Upper lobe of right lung (tissue), 1 donor: ENCODE measurements at regions not wholly inside any gene's neighbourhood (a gene's known extent, or its start where the extent isn't known, plus 50 kb on each side); places are given as distances from the start of the nearest gene placed in this dataset.

Experiments used
- ATAC-seq: fragments of 200-7000 bp; cut with Tn5 transposase; one replicate; pipeline ENCODE4 v1.9.1; 2020; ENCODE audit warnings: mild to moderate bottlenecking, moderate library complexity
- DNase-seq: peaks from one replicate; pipeline ENCODE4 v3.0.0-alpha.2; 2020
- H3K27ac ChIP-seq: fragments of 200-600 bp; one replicate; pipeline ENCODE4 v1.8.0; 2022
- H3K27me3 ChIP-seq: fragments of 200-600 bp; one replicate; pipeline ENCODE4 v1.8.0; 2022; ENCODE audit warnings: mild to moderate bottlenecking
- H3K36me3 ChIP-seq: fragments of 200-600 bp; one replicate; pipeline ENCODE4 v1.8.0; 2022
- H3K4me1 ChIP-seq: fragments of 200-600 bp; one replicate; pipeline ENCODE4 v1.8.0; 2022
- H3K4me3 ChIP-seq: fragments of 200-600 bp; one replicate; pipeline ENCODE4 v1.8.0; 2022; ENCODE audit warnings: mild to moderate bottlenecking
- H3K9me3 ChIP-seq: fragments of 200-600 bp; one replicate; pipeline ENCODE4 v1.8.0; 2022
- intact Hi-C: fragments of 100-400 bp; cut with DNase I; formaldehyde crosslinking; loops from one replicate; pipeline ENCODE4 v1.11.0; 2022
- TF ChIP-seq, protein P1 (sequence below): fragments of 200-600 bp; IDR thresholded peaks from one replicate; pipeline ENCODE4 v1.8.0; 2022; ENCODE audit warnings: antibody characterized with exemption
- donor health status: DM: no; HTN: yes; CAD: no; lungs with severe emphysema.

DNA sequence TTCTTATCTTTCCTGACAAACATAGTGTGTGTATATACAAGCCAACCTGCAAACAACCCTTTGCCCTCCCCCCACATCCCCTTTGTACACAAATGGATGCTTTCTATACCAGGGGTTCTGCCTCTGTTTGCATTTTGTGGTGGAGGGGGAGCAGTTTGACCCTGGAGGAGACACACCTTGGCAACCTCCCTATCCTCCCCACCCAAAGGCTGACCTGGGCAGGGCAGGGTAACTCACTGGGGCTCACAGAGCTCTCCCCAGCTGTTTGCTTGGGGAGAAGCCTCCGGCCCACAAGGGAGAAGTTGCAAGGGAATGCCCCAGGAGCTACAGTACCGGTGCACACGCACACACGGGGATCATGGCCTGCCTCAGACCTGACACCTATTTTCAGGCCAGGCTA, 372.6 kb downstream of the BCOR start:
- H3K36me3 ChIP-seq: no peaks in the 10 kb centered on the region
- H3K27ac ChIP-seq: no peak overlapping the region
- H3K27me3 ChIP-seq: no peaks in the 10 kb centered on the region
- ATAC-seq (no peak), DNase-seq (no peak)
- intact Hi-C loops: no loop called here
- H3K4me1 ChIP-seq: no peaks in the 10 kb centered on the region
- H3K9me3 ChIP-seq: no peaks in the 10 kb centered on the region
- no peak overlapping the region for H3K4me3 ChIP-seq
- TF ChIP-seq, protein P1, sequence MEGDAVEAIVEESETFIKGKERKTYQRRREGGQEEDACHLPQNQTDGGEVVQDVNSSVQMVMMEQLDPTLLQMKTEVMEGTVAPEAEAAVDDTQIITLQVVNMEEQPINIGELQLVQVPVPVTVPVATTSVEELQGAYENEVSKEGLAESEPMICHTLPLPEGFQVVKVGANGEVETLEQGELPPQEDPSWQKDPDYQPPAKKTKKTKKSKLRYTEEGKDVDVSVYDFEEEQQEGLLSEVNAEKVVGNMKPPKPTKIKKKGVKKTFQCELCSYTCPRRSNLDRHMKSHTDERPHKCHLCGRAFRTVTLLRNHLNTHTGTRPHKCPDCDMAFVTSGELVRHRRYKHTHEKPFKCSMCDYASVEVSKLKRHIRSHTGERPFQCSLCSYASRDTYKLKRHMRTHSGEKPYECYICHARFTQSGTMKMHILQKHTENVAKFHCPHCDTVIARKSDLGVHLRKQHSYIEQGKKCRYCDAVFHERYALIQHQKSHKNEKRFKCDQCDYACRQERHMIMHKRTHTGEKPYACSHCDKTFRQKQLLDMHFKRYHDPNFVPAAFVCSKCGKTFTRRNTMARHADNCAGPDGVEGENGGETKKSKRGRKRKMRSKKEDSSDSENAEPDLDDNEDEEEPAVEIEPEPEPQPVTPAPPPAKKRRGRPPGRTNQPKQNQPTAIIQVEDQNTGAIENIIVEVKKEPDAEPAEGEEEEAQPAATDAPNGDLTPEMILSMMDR: no peak

DNA sequence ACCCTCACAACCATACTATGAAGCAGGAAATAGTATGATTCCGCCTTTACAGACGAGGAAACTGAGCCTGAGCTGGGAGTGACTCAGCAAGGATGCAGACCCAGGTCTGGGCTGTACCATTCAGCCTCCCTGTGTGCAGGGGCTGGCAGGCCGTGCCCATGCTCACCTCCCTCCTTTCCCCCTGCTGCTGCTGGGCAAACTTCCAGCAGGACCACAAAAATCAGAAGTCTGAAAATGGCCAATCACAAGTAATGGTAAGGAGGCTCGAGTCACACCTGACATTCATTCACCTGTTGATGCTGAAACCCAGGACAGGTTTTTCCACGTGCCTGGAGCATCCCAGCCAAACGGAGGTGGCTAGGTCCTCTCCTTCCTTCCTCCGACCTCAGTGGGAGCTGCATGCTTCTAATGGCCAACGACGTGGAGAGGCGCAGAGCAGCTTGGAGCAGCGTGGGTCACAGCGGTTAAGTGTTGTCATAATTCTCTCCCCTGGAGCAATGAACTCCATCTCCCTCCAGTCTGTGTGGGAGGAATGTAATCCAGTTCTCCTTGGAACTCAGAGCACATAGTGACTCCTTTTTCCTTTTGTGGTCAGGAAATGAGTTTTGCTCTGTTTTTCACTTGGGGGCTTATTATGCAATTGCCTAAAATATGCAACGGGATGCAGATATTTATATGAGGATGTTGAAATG, 371.7 kb downstream of the BCOR start:
- peaks cover 3% of the 10 kb centered on the region for H3K4me1 ChIP-seq
- no peaks in the 10 kb centered on the region for H3K36me3 ChIP-seq
- H3K27me3 ChIP-seq: no peaks in the 10 kb centered on the region
- TF ChIP-seq, protein P1: no peak
- no peaks in the 10 kb centered on the region for H3K9me3 ChIP-seq
- ATAC-seq (peak; percentile 63), DNase-seq (no peak)
- no peak overlapping the region for H3K27ac ChIP-seq
- intact Hi-C loops: no loop called here
- H3K4me3 ChIP-seq: no peak overlapping the region

DNA sequence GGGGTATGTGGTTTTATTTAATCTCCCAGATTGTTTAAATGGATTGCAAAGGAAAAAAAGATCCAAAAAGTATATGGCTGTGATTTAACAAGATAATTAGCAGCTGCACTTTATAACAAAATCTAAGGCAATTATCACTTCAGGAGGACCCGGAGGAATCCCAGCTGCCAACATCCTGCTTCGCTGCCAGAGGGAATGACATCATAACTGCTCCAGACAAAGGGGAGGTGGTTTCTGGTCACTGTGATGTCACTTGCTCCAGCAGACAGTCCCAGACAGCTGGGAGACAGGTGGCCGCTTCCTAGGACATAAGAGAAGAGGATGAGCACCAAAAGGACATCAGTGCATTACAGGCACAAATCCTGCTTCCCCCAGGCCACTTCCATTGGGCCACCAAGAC, 371.0 kb downstream of the BCOR start:
- ATAC-seq: no peak
- no peak overlapping the region for H3K27ac ChIP-seq
- no peak for DNase-seq

DNA sequence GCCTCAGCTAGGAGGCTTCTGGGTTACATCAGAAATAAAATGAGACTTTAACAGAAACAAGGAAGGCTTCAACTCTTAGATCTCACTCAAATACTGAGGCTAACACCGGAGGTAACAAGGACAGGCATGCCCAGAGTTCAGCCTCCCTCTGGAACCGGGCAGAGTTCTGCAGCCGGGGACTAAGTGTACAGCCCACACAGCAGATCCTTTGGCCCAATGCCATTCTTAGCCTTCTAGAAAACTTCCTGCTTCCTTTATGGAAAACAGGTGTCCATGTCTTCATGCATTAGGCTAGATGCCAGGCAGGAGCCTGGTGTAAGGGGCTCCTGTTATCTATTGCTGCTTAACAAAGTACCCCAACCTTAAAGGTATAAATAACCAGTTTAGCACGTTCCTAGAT, 369.7 kb downstream of the BCOR start:
- intact Hi-C loops: no loop called here
- H3K27me3 ChIP-seq: no peaks in the 10 kb centered on the region
- H3K4me1 ChIP-seq: peaks cover 3% of the 10 kb centered on the region
- DNase-seq (no peak), ATAC-seq (no peak)
- H3K27ac ChIP-seq: no peak overlapping the region
- no peaks in the 10 kb centered on the region for H3K9me3 ChIP-seq
- no peak overlapping the region for H3K4me3 ChIP-seq
- TF ChIP-seq, protein P1: no peak
- H3K36me3 ChIP-seq: no peaks in the 10 kb centered on the region

More for the DNA sequence above, 371.0 kb downstream of the BCOR start:
- peaks cover 3% of the 10 kb centered on the region for H3K4me1 ChIP-seq
- intact Hi-C loops: no loop called here
- no peaks in the 10 kb centered on the region for H3K36me3 ChIP-seq
- H3K4me3 ChIP-seq: no peak overlapping the region
- no peaks in the 10 kb centered on the region for H3K9me3 ChIP-seq
- TF ChIP-seq, protein P1: no peak
- no peaks in the 10 kb centered on the region for H3K27me3 ChIP-seq

DNA sequence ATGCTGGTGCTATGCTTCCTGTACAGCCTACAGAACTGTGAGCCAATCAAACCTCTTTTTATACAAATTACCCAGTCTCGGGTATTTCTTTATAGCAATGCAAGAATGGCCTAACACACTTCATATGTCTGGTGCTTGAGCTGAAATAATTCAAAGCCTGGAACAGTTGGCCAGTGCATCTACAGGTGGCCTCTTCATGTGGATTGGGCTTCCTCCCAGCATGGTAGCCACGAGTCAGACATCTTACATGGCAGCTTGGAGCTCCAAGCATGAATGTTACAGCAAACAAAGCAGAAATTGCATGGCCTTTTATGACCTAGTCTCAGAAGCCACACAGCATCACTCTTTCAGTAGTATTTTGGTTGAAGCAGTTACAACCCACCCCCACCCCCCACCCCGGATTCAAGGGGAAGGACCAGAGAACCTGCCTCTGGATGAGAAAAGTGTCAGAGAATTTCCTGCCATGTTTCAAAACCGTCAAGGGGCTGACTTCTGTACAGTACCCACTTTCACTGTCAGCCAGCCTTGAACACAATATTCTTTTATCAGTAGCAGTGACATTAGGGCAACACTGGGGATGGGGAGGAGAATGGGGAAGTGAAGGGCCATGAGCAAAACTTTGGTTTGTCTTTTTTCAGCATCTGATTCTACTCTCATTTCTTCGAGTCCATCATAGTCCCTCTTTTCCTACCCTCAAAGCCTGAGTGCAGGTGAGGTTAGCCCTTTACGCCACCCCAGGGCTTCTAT, 368.7 kb downstream of the BCOR start:
- H3K9me3 ChIP-seq: no peaks in the 10 kb centered on the region
- no peaks in the 10 kb centered on the region for H3K36me3 ChIP-seq
- H3K27ac ChIP-seq: no peak overlapping the region
- no peak for ATAC-seq
- H3K4me1 ChIP-seq: peaks cover 3% of the 10 kb centered on the region
- no peak for DNase-seq
- no peaks in the 10 kb centered on the region for H3K27me3 ChIP-seq
- TF ChIP-seq, protein P1: no peak
- no peak overlapping the region for H3K4me3 ChIP-seq
- intact Hi-C loops: no loop called here
